ENCODE measurements at regions not wholly inside any gene's neighbourhood (a gene's known extent, or its start where the extent isn't known, plus 50 kb on each side); places are given as distances from the start of the nearest gene placed in this dataset.
"Not testable (repeated sequence)": the region's sequence is repeated elsewhere in the genome, so short reads cannot be mapped to it uniquely, and the experiment has no call there.

DNA sequence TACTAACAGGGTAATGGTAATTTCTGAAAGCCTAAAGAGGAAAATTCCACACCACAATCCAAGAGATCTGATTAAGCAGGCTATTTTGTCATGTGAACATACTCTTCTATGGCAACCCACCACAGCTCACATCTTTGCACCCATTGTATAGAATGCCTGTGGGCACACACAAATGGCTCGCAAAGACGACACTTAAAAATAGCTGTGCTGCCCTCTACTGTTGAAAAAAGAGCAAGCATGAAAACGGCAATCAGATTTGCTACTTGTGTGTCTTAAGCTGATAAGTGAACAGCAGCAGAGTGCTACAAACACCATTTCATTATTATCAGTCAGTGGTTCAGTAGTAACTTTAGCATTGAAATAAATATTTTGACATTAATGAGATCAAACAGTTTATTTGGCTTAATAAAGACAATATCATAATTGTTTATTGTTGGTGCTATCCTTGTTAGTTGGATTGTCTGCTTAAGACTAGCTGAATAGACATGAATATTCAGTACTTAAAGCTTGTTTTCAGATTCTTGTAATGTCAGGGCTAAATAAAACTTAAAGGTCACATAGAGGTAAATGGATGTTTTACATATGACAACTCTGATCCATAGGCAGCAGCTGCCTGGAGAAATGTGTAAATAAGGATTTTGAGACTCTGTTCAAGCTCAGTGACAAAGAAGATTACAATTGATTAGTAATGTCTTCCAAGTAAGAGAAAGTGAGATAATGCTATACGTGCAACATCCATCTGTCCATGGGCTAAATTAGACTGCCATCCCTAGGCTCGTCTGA is 199.1 kb downstream of the LRRN1 start:
- H3K79me2 ChIP-seq (ENCODE audit: control insufficient read depth, insufficient read depth, low read length): no peaks in the 10 kb centered on the region
- no TSS peak for BruUV-seq (replicated peaks)
- H3K4me2 ChIP-seq (ENCODE audit: insufficient read depth, low read length): no peak overlapping the region
- intact Hi-C loops (cut with micrococcal nuclease): no loop called here
- no peaks in the 10 kb centered on the region for H3K9me1 ChIP-seq (replicated peaks; ENCODE audit: control insufficient read depth, extremely low read depth, insufficient read depth, low read length)
- H3K27ac ChIP-seq (ENCODE audit: insufficient read depth, low read depth, low read length): no peak overlapping the region
- CTCF ChIA-PET: interaction anchor here (0.7 to 1.5 kb wide), 3 partner anchors 13 to 802 kb away, joined by 3 to 10 read pairs (median 3); no protein-coding TSS in a partner anchor
- H3K27me3 ChIP-seq (ENCODE audit: control insufficient read depth in 2 of 2, insufficient read depth in 2 of 2, low read length in 2 of 2): no peaks in the 10 kb centered on the region
- no peak for TF ChIP-seq EZH2 (IDR thresholded peaks at IDR 0.05; ENCODE audit: borderline replicate concordance, low read depth, low read length, severe bottlenecking)
- TF ChIP-seq FOS (IDR thresholded peaks at IDR 0.05; ENCODE audit: borderline replicate concordance, insufficient read depth, low read length): no peak
- no peak for TF ChIP-seq MYC (IDR thresholded peaks at IDR 0.05; ENCODE audit: low read depth, low read length)
- TF ChIP-seq, protein P1, sequence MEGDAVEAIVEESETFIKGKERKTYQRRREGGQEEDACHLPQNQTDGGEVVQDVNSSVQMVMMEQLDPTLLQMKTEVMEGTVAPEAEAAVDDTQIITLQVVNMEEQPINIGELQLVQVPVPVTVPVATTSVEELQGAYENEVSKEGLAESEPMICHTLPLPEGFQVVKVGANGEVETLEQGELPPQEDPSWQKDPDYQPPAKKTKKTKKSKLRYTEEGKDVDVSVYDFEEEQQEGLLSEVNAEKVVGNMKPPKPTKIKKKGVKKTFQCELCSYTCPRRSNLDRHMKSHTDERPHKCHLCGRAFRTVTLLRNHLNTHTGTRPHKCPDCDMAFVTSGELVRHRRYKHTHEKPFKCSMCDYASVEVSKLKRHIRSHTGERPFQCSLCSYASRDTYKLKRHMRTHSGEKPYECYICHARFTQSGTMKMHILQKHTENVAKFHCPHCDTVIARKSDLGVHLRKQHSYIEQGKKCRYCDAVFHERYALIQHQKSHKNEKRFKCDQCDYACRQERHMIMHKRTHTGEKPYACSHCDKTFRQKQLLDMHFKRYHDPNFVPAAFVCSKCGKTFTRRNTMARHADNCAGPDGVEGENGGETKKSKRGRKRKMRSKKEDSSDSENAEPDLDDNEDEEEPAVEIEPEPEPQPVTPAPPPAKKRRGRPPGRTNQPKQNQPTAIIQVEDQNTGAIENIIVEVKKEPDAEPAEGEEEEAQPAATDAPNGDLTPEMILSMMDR (IDR thresholded peaks at IDR 0.05; ENCODE audit: extremely low read depth in 1 of 2, insufficient read depth in 1 of 2, low read depth in 1 of 2, low read length in 2 of 2): no peak
- no peak for TF ChIP-seq GATA2 (IDR thresholded peaks at IDR 0.05; ENCODE audit: insufficient read depth, insufficient read length, low read depth, low read length)
- no peak for TF ChIP-seq POLR2A (IDR thresholded peaks at IDR 0.05; ENCODE audit: low read depth, low read length)
- no peak for TF ChIP-seq JUN (IDR thresholded peaks at IDR 0.05; ENCODE audit: borderline replicate concordance, insufficient read depth, insufficient read length, low read depth)
- TF ChIP-seq POLR2AphosphoS5 (IDR thresholded peaks at IDR 0.05; ENCODE audit: insufficient read depth, low read depth, low read length): no peak
- TF ChIP-seq, protein P2, sequence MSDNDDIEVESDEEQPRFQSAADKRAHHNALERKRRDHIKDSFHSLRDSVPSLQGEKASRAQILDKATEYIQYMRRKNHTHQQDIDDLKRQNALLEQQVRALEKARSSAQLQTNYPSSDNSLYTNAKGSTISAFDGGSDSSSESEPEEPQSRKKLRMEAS (IDR thresholded peaks at IDR 0.05; ENCODE audit: insufficient read depth, insufficient read length): no peak
- H3K4me3 ChIP-seq (replicated peaks in 1 of 3; ENCODE audit: insufficient read depth in 1 of 3, low read depth in 1 of 3, low read length in 3 of 3): no peak overlapping the region
- dilution Hi-C loops (cut with MboI; ENCODE audit: extremely low pct_ligation_motif_present, low sequenced_read_pairs): no loop called here
- DNase-seq (ENCODE audit: low read depth, low spot score) (peak; percentile 2), FAIRE-seq (peak; percentile 42)
- H3K9me3 ChIP-seq (replicated peaks; ENCODE audit: control insufficient read depth, insufficient read depth, low read length): no peaks in the 10 kb centered on the region
- no peaks in the 10 kb centered on the region for H3K36me3 ChIP-seq (ENCODE audit: control insufficient read depth in 2 of 2, extremely low read depth in 1 of 2, insufficient read depth in 2 of 2, low read length in 2 of 2)
- no peaks in the 10 kb centered on the region for H3K4me1 ChIP-seq (ENCODE audit: control insufficient read depth, extremely low read depth, insufficient read depth, low read length)
- POLR2A ChIA-PET: no interaction called here
- H2AFZ ChIP-seq (ENCODE audit: low read depth, low read length): no peak overlapping the region
- H3K9ac ChIP-seq (replicated peaks; ENCODE audit: extremely low read depth, insufficient read depth, low read length): no peak overlapping the region
- no peaks in the 10 kb centered on the region for H4K20me1 ChIP-seq (replicated peaks; ENCODE audit: control insufficient read depth, extremely low read depth, insufficient read depth, low read length)

DNA sequence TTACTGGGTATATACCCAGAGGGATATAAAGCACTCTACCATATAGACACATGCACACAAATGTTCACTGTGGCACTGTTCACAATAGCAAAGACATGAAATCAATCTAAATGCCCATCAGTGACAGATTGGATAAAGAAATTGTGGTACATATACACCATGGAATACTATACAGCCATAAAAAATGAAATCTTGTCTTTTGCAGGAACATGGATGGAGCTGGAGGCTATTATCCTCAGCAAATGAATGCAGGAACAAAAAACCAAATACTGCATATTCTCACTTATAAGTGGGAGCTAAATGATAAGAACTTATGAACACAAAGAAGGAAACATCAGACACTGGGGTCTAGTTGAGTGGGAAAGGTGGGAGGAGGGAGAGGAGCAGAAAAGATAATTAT is 200.1 kb downstream of the LRRN1 start:
- H3K4me1 ChIP-seq (ENCODE audit: control insufficient read depth, extremely low read depth, insufficient read depth, low read length); H3K9me1 ChIP-seq (replicated peaks; ENCODE audit: control insufficient read depth, extremely low read depth, insufficient read depth, low read length); POLR2A ChIA-PET; H2AFZ ChIP-seq (ENCODE audit: low read depth, low read length); H3K4me2 ChIP-seq (ENCODE audit: insufficient read depth, low read length); dilution Hi-C loops (cut with MboI; ENCODE audit: extremely low pct_ligation_motif_present, low sequenced_read_pairs); H3K9ac ChIP-seq (replicated peaks; ENCODE audit: extremely low read depth, insufficient read depth, low read length); H4K20me1 ChIP-seq (replicated peaks; ENCODE audit: control insufficient read depth, extremely low read depth, insufficient read depth, low read length); H3K27me3 ChIP-seq (ENCODE audit: control insufficient read depth in 2 of 2, insufficient read depth in 2 of 2, low read length in 2 of 2); H3K27ac ChIP-seq (ENCODE audit: insufficient read depth, low read depth, low read length); H3K9me3 ChIP-seq (replicated peaks; ENCODE audit: control insufficient read depth, insufficient read depth, low read length); DNase-seq (ENCODE audit: low read depth, low spot score); BruUV-seq (replicated peaks); H3K79me2 ChIP-seq (ENCODE audit: control insufficient read depth, insufficient read depth, low read length); intact Hi-C loops (cut with micrococcal nuclease); H3K4me3 ChIP-seq (replicated peaks in 1 of 3; ENCODE audit: insufficient read depth in 1 of 3, low read depth in 1 of 3, low read length in 3 of 3); CTCF ChIA-PET; H3K36me3 ChIP-seq (ENCODE audit: control insufficient read depth in 2 of 2, extremely low read depth in 1 of 2, insufficient read depth in 2 of 2, low read length in 2 of 2); FAIRE-seq: not testable (repeated sequence)
